ENCODE measurements at regions not wholly inside any gene's neighbourhood (a gene's known extent, or its start where the extent isn't known, plus 50 kb on each side); places are given as distances from the start of the nearest gene placed in this dataset.

DNA sequence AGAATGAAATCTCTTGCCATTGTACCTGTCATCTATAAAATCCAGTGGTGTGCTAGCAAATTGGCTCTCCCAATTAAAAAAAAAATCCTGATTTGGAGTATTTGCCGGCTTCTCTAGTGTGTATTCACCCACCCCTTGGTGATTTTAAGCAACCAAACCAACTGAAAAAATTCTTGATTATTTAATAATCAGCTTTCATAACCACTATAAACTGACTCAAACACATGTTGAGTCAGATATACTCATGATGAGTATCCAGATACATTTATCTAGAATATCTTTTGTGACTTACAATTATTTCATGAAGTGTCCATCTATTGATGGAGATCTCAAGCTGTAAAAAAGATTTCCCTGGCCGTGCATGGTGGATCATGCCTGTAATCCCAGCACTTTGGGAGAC is 205.4 kb downstream of the RASSF9 start:
- no peak for TF ChIP-seq CTCF (IDR thresholded peaks at IDR 0.05)
- no peak for TF ChIP-seq POLR2AphosphoS5 (IDR thresholded peaks at IDR 0.05)
- no peak for TF ChIP-seq POLR2A (IDR thresholded peaks at IDR 0.05)

Data from suprapubic skin (tissue), 4 donors.